ENCODE measurements at regions not wholly inside any gene's neighbourhood (a gene's known extent, or its start where the extent isn't known, plus 50 kb on each side); places are given as distances from the start of the nearest gene placed in this dataset.

GRCh38 chr1:56266359-56266758 is 313.0 kb downstream of the PLPP3 start:
- Histone ChIP-seq H3K18ac (ENCODE audit: extremely low read depth, low read length) (no peak overlapping the region), H2BK12ac (ENCODE audit: low read depth, low read length) (no peak overlapping the region), H3K4ac (replicated peaks; ENCODE audit: insufficient read length, low read depth, low read length) (no peak overlapping the region), H2BK120ac (replicated peaks; ENCODE audit: low read depth, low read length) (no peak overlapping the region), H3K27me3 (replicated peaks in 1 of 4; ENCODE audit: control insufficient read depth in 3 of 4, extremely low read depth in 1 of 4, insufficient read depth in 3 of 4, low read length in 3 of 4) (no peaks in the 10 kb centered on the region), H3K9ac (replicated peaks in 1 of 4; ENCODE audit: extremely low read depth in 1 of 4, low read depth in 3 of 4, low read length in 3 of 4) (no peak overlapping the region), H3K4me1 (replicated peaks in 1 of 4; ENCODE audit: control insufficient read depth in 3 of 4, insufficient read depth in 4 of 4, low read length in 3 of 4) (no peaks in the 10 kb centered on the region), H3K4me3 (ENCODE audit: extremely low read depth in 1 of 4, insufficient read depth in 2 of 4, low read depth in 3 of 4, low read length in 4 of 4) (no peak overlapping the region), H2AK5ac (ENCODE audit: low read depth, low read length) (no peak overlapping the region), H2AFZ (ENCODE audit: low read length) (no peak overlapping the region), H2BK20ac (ENCODE audit: low read length) (no peak overlapping the region), H2BK15ac (ENCODE audit: low read length) (no peak overlapping the region), H3K23ac (ENCODE audit: insufficient read length) (no peak overlapping the region), H3K4me2 (ENCODE audit: insufficient read depth in 1 of 2, low read depth in 2 of 2, low read length in 2 of 2) (no peak overlapping the region), H3K23me2 (ENCODE audit: low read depth, low read length) (no peaks in the 10 kb centered on the region), H3K9me3 (ENCODE audit: insufficient read depth in 2 of 2, low read depth in 1 of 2, low read length in 1 of 2) (no peaks in the 10 kb centered on the region), H4K8ac (ENCODE audit: extremely low read depth, insufficient read depth, low read length) (no peak overlapping the region), H2BK5ac (ENCODE audit: low read depth, low read length) (no peak overlapping the region), H3K79me1 (ENCODE audit: low read depth, low read length) (no peaks in the 10 kb centered on the region), H3K56ac (replicated peaks; ENCODE audit: insufficient read length, low read depth, low read length) (no peak overlapping the region), H4K5ac (ENCODE audit: insufficient read length, low read depth, low read length) (no peak overlapping the region), H4K91ac (replicated peaks; ENCODE audit: insufficient read length, low read length) (no peak overlapping the region), H4K20me1 (replicated peaks in 1 of 2; ENCODE audit: control insufficient read depth in 1 of 2, insufficient read depth in 2 of 2, low read length in 2 of 2) (no peaks in the 10 kb centered on the region), H3K79me2 (ENCODE audit: control insufficient read depth in 1 of 2, insufficient read depth in 2 of 2, low read length in 2 of 2) (no peaks in the 10 kb centered on the region), H3K27ac (ENCODE audit: low read depth, low read length) (no peak overlapping the region), H3K36me3 (ENCODE audit: control insufficient read depth in 2 of 4, insufficient read depth in 4 of 4, low read length in 3 of 4) (no peaks in the 10 kb centered on the region), H3K14ac (ENCODE audit: insufficient read length) (no peak overlapping the region)
- POLR2A ChIA-PET (ENCODE audit: partially characterized antibody), result no interaction called here
- TF ChIP-seq RXRA (IDR thresholded peaks at IDR 0.05; ENCODE audit: insufficient read depth, low read depth, low read length) (no peak), HDAC6 (IDR thresholded peaks at IDR 0.05; ENCODE audit: low read depth, low read length) (no peak), NRF1 (IDR thresholded peaks at IDR 0.05; ENCODE audit: low read depth, low read length) (no peak), TBP (IDR thresholded peaks at IDR 0.05; ENCODE audit: low read depth, low read length) (no peak)
- TF ChIP-seq, protein P1, sequence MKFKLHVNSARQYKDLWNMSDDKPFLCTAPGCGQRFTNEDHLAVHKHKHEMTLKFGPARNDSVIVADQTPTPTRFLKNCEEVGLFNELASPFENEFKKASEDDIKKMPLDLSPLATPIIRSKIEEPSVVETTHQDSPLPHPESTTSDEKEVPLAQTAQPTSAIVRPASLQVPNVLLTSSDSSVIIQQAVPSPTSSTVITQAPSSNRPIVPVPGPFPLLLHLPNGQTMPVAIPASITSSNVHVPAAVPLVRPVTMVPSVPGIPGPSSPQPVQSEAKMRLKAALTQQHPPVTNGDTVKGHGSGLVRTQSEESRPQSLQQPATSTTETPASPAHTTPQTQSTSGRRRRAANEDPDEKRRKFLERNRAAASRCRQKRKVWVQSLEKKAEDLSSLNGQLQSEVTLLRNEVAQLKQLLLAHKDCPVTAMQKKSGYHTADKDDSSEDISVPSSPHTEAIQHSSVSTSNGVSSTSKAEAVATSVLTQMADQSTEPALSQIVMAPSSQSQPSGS (IDR thresholded peaks at IDR 0.05; ENCODE audit: low read length), result no peak
- TF ChIP-seq, protein P2, sequence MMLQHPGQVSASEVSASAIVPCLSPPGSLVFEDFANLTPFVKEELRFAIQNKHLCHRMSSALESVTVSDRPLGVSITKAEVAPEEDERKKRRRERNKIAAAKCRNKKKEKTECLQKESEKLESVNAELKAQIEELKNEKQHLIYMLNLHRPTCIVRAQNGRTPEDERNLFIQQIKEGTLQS (IDR thresholded peaks at IDR 0.05; ENCODE audit: insufficient read depth, low read depth, low read length), result no peak
- DNase-seq (ENCODE audit: low read depth in 1 of 2, low spot score in 2 of 2) (no peak), FAIRE-seq (no peak)
- 80% methylated on average over 3 of the region's 3 CpGs; no CpG with 5 or more reads in 1 of the 2 experiments for WGBS, 2 experiments (ENCODE audit: extremely low coverage in 1 of 2, insufficient coverage in 1 of 2, insufficient read length in 1 of 2, insufficient replicate concordance in 2 of 2, low coverage in 1 of 2, low lambda C conversion rate in 2 of 2, missing lambda C conversion rate in 1 of 2)
- CTCF ChIA-PET (ENCODE audit: partially characterized antibody), result no interaction called here
